ENCODE measurements at regions not wholly inside any gene's neighbourhood (a gene's known extent, or its start where the extent isn't known, plus 50 kb on each side); places are given as distances from the start of the nearest gene placed in this dataset.

- TF ChIP-seq, protein P1, sequence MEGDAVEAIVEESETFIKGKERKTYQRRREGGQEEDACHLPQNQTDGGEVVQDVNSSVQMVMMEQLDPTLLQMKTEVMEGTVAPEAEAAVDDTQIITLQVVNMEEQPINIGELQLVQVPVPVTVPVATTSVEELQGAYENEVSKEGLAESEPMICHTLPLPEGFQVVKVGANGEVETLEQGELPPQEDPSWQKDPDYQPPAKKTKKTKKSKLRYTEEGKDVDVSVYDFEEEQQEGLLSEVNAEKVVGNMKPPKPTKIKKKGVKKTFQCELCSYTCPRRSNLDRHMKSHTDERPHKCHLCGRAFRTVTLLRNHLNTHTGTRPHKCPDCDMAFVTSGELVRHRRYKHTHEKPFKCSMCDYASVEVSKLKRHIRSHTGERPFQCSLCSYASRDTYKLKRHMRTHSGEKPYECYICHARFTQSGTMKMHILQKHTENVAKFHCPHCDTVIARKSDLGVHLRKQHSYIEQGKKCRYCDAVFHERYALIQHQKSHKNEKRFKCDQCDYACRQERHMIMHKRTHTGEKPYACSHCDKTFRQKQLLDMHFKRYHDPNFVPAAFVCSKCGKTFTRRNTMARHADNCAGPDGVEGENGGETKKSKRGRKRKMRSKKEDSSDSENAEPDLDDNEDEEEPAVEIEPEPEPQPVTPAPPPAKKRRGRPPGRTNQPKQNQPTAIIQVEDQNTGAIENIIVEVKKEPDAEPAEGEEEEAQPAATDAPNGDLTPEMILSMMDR (conservative IDR thresholded peaks at IDR 0.05) = no peak
- H3K27ac ChIP-seq = no peak overlapping the region
Measured at GRCh38 chr13:74004109-74004508, 130.1 kb downstream of the KLF12 start.

DNA sequence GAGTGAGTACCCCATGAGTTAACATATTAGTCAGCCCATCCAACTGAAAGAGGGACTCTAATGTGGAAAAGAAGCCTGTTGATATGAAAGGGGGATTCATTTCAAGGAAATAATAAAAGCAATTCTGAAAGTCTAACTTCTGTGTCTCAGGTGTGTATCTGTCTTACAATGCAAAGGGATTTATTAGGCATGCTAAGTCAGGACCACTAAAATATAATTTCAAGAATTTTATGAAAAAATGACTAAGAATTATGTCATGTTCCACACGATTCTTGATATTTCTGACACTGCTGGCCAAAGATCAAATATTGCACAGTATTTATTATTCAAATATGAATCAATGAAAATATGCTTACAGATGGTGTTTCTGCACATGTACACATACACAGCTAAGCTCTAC is 130.8 kb downstream of the KLF12 start:
- TF ChIP-seq, protein P1 (conservative IDR thresholded peaks at IDR 0.05) = no peak

GRCh38 chr13:74000876-74001275 is 133.3 kb downstream of the KLF12 start:
- H3K27ac ChIP-seq = no peak overlapping the region
- TF ChIP-seq, protein P1 (conservative IDR thresholded peaks at IDR 0.05) = no peak

More for the DNA sequence above, 130.8 kb downstream of the KLF12 start:
- H3K27ac ChIP-seq = no peak overlapping the region

- no peak overlapping the region for H3K27ac ChIP-seq
- TF ChIP-seq, protein P1 (conservative IDR thresholded peaks at IDR 0.05) = no peak
Measured at GRCh38 chr13:73998631-73999030, 135.6 kb downstream of the KLF12 start.

- no peak overlapping the region for H3K27ac ChIP-seq
- TF ChIP-seq, protein P1 (conservative IDR thresholded peaks at IDR 0.05) = no peak
Measured at GRCh38 chr13:73997964-73998363, 136.2 kb downstream of the KLF12 start.

- TF ChIP-seq, protein P1 (conservative IDR thresholded peaks at IDR 0.05) = no peak
- no peak overlapping the region for H3K27ac ChIP-seq
Measured at GRCh38 chr13:73996569-73996968, 137.6 kb downstream of the KLF12 start.

DNA sequence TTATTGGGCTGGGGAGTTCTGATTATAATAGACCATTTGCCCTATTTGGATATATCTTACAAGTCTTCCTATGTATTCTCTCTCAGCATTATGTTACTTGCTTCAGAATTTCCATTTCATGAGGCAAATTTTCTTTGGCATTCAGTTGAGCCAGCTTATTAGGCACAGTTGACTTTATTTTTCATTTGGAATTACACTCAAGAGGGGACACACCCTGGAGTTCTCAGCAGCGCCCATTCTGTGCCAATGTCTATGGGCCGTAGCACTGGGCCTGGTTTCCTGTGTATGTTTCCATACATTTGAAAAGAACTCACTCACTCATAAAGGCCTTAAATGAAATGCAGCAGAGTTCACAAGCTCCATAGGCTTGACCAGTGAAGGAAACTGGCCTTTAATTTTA is 138.5 kb downstream of the KLF12 start:
- H3K27ac ChIP-seq = no peak overlapping the region
- TF ChIP-seq, protein P1 (conservative IDR thresholded peaks at IDR 0.05) = no peak

DNA sequence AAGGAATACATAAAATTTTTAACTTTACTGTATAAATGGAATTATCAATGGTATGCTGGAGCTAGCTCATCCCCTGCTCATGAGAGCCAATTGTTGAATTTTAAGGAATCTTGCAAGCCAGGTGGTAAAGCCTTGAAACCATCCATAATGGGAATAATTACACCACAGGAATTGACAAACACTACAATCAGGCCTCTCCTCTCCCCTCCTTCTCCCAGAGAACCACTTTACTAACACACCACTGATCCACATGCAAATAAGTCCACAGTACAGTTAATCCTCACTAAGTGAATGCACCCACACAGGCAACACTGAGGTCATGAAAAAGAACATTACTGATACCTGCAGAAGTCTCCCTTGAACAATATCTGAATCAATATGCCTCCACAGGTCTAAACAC is 140.5 kb downstream of the KLF12 start:
- TF ChIP-seq, protein P1 (conservative IDR thresholded peaks at IDR 0.05) = no peak

More for the DNA sequence above, 140.5 kb downstream of the KLF12 start:
- no peak overlapping the region for H3K27ac ChIP-seq
